Ascending aorta (tissue), 2 donors: ENCODE measurements at regions not wholly inside any gene's neighbourhood (a gene's known extent, or its start where the extent isn't known, plus 50 kb on each side); places are given as distances from the start of the nearest gene placed in this dataset.

Experiments used
- DNase-seq, 2 donors: peaks; one replicate each; pipeline ENCODE4 v3.0.0-alpha.2; 2019; ENCODE audit warnings: low spot score in 2 of 2
- H3K27ac ChIP-seq, 2 donors: fragments of 200-600 bp; sonication (generic); one replicate each; pipeline ENCODE4 v1.5.1; 2016 to 2017; ENCODE audit warnings: mild to moderate bottlenecking in 1 of 2
- H3K27me3 ChIP-seq: fragments of 200-600 bp; sonication (generic); one replicate; pipeline ENCODE4 v1.5.1; 2017
- H3K36me3 ChIP-seq, 2 donors: fragments of 200-600 bp; sonication (generic); one replicate each; pipeline ENCODE4 v1.5.1; 2016
- H3K4me1 ChIP-seq, 2 donors: fragments of 200-600 bp; sonication (generic); one replicate each; pipeline ENCODE4 v1.5.1; 2016 to 2017; ENCODE audit warnings: mild to moderate bottlenecking in 1 of 2
- H3K4me3 ChIP-seq, 2 donors: fragments of 200-600 bp; sonication (generic); one replicate each; pipeline ENCODE4 v1.5.1; 2016 to 2017; ENCODE audit warnings: mild to moderate bottlenecking in 1 of 2
- H3K9me3 ChIP-seq, 2 donors: fragments of 200-600 bp; sonication (generic); one replicate each; pipeline ENCODE4 v1.5.1; 2016
- CTCF ChIP-seq, 3 experiments: fragments of 200-600 bp in 2 of 3; fragments of 450-650 bp in 1 of 3; sonication (generic) in 2 of 3; IDR thresholded peaks; one replicate each; pipeline ENCODE4 v1.5.1; 2016 to 2019; ENCODE audit warnings: antibody characterized with exemption in 3 of 3, mild to moderate bottlenecking in 1 of 3, moderate library complexity in 1 of 3
- intact Hi-C: fragments of 100-400 bp; cut with DNase I; formaldehyde crosslinking; loops from one replicate; pipeline ENCODE4 v1.15.1; 2023

- TF ChIP-seq CTCF (IDR thresholded peaks at IDR 0.05): no peak
- no peak for DNase-seq
- Histone ChIP-seq H3K9me3 (no peaks in the 10 kb centered on the region), H3K4me1 (no peaks in the 10 kb centered on the region), H3K4me3 (no peak overlapping the region), H3K36me3 (no peaks in the 10 kb centered on the region), H3K27ac (no peak overlapping the region), H3K27me3 (no peaks in the 10 kb centered on the region)
- intact Hi-C loops: no loop called here
Measured at GRCh38 chr11:88042647-88043046, 132.6 kb downstream of the RAB38 start.

DNA sequence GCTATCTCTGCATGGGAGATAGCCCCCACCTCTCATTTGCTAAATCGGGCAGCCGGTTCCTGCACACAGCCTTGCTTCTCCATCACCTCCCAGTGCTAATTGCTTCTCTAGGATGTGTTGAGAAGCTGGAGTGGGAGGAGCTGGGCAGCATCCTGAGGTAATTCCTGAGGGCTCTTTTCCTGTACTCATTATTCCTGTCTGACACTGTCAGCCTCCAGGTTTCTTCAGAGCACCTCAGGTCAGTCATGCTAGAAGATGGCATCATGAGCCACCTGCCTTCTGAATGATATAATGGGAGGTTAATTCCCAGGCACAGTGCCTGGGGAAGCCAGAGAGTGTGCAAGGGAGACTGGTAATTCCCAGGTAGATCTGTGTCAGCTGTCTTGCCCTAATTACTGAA is 133.0 kb downstream of the RAB38 start:
- Histone ChIP-seq H3K36me3 (no peaks in the 10 kb centered on the region), H3K4me1 (no peaks in the 10 kb centered on the region), H3K27ac (no peak overlapping the region), H3K4me3 (no peak overlapping the region), H3K9me3 (no peaks in the 10 kb centered on the region), H3K27me3 (no peaks in the 10 kb centered on the region)
- no peak for TF ChIP-seq CTCF (IDR thresholded peaks at IDR 0.05)
- intact Hi-C loops: no loop called here
- no peak for DNase-seq

GRCh38 chr11:88041679-88042078 is 133.6 kb downstream of the RAB38 start:
- Histone ChIP-seq H3K27me3 (no peaks in the 10 kb centered on the region), H3K36me3 (no peaks in the 10 kb centered on the region), H3K27ac (no peak overlapping the region), H3K4me3 (no peak overlapping the region), H3K9me3 (no peaks in the 10 kb centered on the region), H3K4me1 (no peaks in the 10 kb centered on the region)
- intact Hi-C loops: no loop called here
- TF ChIP-seq CTCF (IDR thresholded peaks at IDR 0.05): no peak
- no peak for DNase-seq

- H3K4me1 ChIP-seq: no peaks in the 10 kb centered on the region
- H3K36me3 ChIP-seq: no peaks in the 10 kb centered on the region
- no peak for DNase-seq
- H3K27ac ChIP-seq: no peak overlapping the region
- no peaks in the 10 kb centered on the region for H3K9me3 ChIP-seq
- no peak for TF ChIP-seq CTCF (IDR thresholded peaks at IDR 0.05)
- intact Hi-C loops: no loop called here
- no peaks in the 10 kb centered on the region for H3K27me3 ChIP-seq
- H3K4me3 ChIP-seq: no peak overlapping the region
Measured at GRCh38 chr11:88040148-88040496, 135.1 kb downstream of the RAB38 start.

DNA sequence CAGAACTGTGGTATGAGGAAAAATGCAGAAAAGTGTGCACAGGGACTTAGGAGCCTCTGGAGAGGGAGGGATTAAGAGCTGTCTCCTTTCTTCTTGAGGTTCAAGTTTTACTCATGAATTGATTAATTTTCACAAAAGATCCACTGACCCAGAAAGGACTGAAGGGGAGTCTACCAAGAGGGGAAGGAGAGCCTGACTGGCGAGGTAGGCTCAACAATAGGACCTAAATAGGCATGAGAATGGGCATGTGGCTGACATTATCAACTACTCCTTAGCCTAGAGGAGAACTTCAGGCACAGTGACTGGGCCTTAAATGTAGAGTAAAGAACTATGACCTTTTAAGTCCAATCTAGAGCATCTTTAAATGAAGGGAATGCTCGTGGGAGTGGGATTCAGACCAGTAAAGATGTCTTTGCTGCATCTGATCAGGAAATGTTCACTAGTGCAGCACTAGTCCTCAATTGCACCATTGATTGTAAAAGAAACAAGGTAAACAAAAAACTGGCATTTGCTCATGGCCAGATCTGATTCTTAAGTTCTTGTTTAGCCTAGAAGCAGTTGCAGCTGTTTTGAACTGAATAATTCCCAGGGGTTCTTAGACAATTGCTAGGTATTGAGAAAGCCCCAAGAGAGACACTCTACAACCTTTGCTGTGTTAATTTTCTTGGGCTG is 135.6 kb downstream of the RAB38 start:
- Histone ChIP-seq H3K27me3 (no peaks in the 10 kb centered on the region), H3K4me3 (no peak overlapping the region), H3K36me3 (no peaks in the 10 kb centered on the region), H3K27ac (no peak overlapping the region), H3K9me3 (no peaks in the 10 kb centered on the region), H3K4me1 (no peaks in the 10 kb centered on the region)
- no peak for TF ChIP-seq CTCF (IDR thresholded peaks at IDR 0.05)
- intact Hi-C loops: no loop called here
- no peak for DNase-seq

GRCh38 chr11:88038063-88038462 is 137.2 kb downstream of the RAB38 start:
- DNase-seq: no peak
- H3K4me1 ChIP-seq: no peaks in the 10 kb centered on the region
- intact Hi-C loops: no loop called here

More at GRCh38 chr11:88038063-88038462, 137.2 kb downstream of the RAB38 start:
- H3K36me3 ChIP-seq: no peaks in the 10 kb centered on the region
- H3K27ac ChIP-seq: no peak overlapping the region
- no peaks in the 10 kb centered on the region for H3K9me3 ChIP-seq
- no peaks in the 10 kb centered on the region for H3K27me3 ChIP-seq
- TF ChIP-seq CTCF (IDR thresholded peaks at IDR 0.05): no peak
- H3K4me3 ChIP-seq: no peak overlapping the region
